ENCODE measurements at regions not wholly inside any gene's neighbourhood (a gene's known extent, or its start where the extent isn't known, plus 50 kb on each side); places are given as distances from the start of the nearest gene placed in this dataset.

DNA sequence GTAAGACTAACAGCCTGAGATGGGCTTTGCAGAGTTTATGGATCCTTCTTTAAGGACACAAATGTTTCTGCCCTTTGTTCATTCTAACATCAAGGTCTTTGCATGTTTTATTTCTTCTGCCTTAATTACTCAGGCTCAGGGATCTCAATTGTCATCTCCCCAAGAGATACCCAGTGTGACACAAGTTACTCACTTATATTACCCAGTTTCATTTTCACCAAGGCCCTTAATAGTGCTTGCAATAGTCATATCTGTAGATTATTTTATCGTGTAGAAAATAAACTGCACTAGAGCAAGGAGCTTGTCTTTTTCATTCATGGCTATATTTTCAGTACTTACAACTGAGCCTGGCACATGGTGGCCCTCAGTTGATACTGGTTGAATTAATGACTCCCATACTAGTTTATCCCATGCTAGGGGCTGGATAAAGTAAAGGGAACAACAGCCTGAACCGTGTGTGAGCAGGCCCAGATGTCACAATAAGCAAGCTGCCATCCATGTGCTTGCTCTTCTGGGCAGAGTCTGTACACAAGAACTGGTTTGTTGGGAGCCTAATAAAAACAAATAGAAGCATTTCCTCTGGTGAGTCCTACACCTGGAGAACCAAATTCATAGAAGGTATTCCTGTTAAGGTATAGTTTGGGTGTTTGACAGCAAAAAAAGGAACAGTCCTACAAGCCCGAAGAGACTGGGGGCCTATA lies 112.5 kb upstream of the CD180 start:
- CTCF ChIA-PET = no interaction called here
- Histone ChIP-seq H3K9me1 (replicated peaks; ENCODE audit: control insufficient read depth, extremely low read depth, insufficient read depth, low read length) (no peaks in the 10 kb centered on the region), H3K9ac (replicated peaks; ENCODE audit: extremely low read depth, insufficient read depth, low read length) (no peak overlapping the region), H3K36me3 (ENCODE audit: control insufficient read depth in 2 of 2, extremely low read depth in 1 of 2, insufficient read depth in 2 of 2, low read length in 2 of 2) (no peaks in the 10 kb centered on the region), H4K20me1 (replicated peaks; ENCODE audit: control insufficient read depth, extremely low read depth, insufficient read depth, low read length) (no peaks in the 10 kb centered on the region), H3K4me2 (ENCODE audit: insufficient read depth, low read length) (no peak overlapping the region), H3K4me1 (ENCODE audit: control insufficient read depth, extremely low read depth, insufficient read depth, low read length) (peaks cover 31% of the 10 kb centered on the region), H2AFZ (ENCODE audit: low read depth, low read length) (no peak overlapping the region), H3K4me3 (replicated peaks in 1 of 3; ENCODE audit: insufficient read depth in 1 of 3, low read depth in 1 of 3, low read length in 3 of 3) (no peak overlapping the region), H3K27me3 (ENCODE audit: control insufficient read depth in 2 of 2, insufficient read depth in 2 of 2, low read length in 2 of 2) (no peaks in the 10 kb centered on the region), H3K9me3 (replicated peaks; ENCODE audit: control insufficient read depth, insufficient read depth, low read length) (no peaks in the 10 kb centered on the region), H3K79me2 (ENCODE audit: control insufficient read depth, insufficient read depth, low read length) (no peaks in the 10 kb centered on the region), H3K27ac (ENCODE audit: insufficient read depth, low read depth, low read length) (no peak overlapping the region)
- intact Hi-C loops (cut with micrococcal nuclease) = loop anchor here (10.0 kb wide), 3 partner anchors 304 to 906 kb away; partner anchors contain the start of gene PIK3R1
- FAIRE-seq (no peak), DNase-seq (ENCODE audit: low read depth, low spot score) (no peak)
- dilution Hi-C loops (cut with MboI; ENCODE audit: extremely low pct_ligation_motif_present, low sequenced_read_pairs) = no loop called here
- TF ChIP-seq POLR2AphosphoS5 (IDR thresholded peaks at IDR 0.05; ENCODE audit: insufficient read depth, low read depth, low read length) (no peak), JUN (IDR thresholded peaks at IDR 0.05; ENCODE audit: borderline replicate concordance, insufficient read depth, insufficient read length, low read depth) (no peak)
- POLR2A ChIA-PET = no interaction called here
- BruUV-seq (replicated peaks) = no TSS peak

DNA sequence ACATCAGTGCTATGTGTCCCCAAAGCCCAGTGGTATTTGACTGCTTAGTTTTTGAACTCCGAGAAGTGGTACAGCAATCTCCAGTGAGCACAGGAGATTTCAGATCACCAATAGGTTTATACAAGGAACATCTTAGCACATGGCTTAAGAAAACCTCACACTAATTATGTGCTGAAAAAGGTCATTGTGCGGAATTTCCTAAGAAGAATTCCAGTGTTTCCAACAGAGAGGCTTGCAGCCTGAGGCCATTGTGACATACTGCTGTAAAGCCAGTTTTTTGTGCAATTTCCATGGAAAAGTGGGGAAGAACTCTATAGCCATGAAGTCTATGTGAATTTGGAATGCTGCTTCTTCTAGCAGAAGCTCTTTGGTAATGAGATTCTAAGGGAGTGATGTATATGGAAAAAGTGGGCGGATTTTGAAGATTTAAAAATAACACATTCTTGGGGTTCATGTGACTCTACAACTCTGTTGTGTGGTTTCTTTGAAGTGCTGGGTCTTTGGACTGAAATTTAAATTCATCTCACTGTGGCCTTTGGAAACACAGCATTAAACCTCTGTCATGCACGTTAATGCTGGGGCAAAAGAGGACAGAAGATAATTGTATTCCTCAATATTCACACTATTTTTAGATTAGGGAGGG lies 110.5 kb upstream of the CD180 start:
- ChIA-PET CTCF (interaction anchor here (1.3 to 3.3 kb wide), 2 partner anchors 8 to 61 kb away, joined by 12 to 23 read pairs; no protein-coding TSS in a partner anchor), POLR2A (no interaction called here)
- Histone ChIP-seq H3K79me2 (ENCODE audit: control insufficient read depth, insufficient read depth, low read length) (no peaks in the 10 kb centered on the region), H3K9me3 (replicated peaks; ENCODE audit: control insufficient read depth, insufficient read depth, low read length) (no peaks in the 10 kb centered on the region), H3K9ac (replicated peaks; ENCODE audit: extremely low read depth, insufficient read depth, low read length) (no peak overlapping the region), H3K4me2 (ENCODE audit: insufficient read depth, low read length) (no peak overlapping the region), H3K4me1 (ENCODE audit: control insufficient read depth, extremely low read depth, insufficient read depth, low read length) (peaks cover 49% of the 10 kb centered on the region), H2AFZ (ENCODE audit: low read depth, low read length) (peak overlapping the region; percentile 19), H4K20me1 (replicated peaks; ENCODE audit: control insufficient read depth, extremely low read depth, insufficient read depth, low read length) (no peaks in the 10 kb centered on the region), H3K27ac (ENCODE audit: insufficient read depth, low read depth, low read length) (peak overlapping the region; percentile 50), H3K9me1 (replicated peaks; ENCODE audit: control insufficient read depth, extremely low read depth, insufficient read depth, low read length) (no peaks in the 10 kb centered on the region), H3K27me3 (ENCODE audit: control insufficient read depth in 2 of 2, insufficient read depth in 2 of 2, low read length in 2 of 2) (no peaks in the 10 kb centered on the region), H3K36me3 (ENCODE audit: control insufficient read depth in 2 of 2, extremely low read depth in 1 of 2, insufficient read depth in 2 of 2, low read length in 2 of 2) (no peaks in the 10 kb centered on the region), H3K4me3 (replicated peaks in 1 of 3; ENCODE audit: insufficient read depth in 1 of 3, low read depth in 1 of 3, low read length in 3 of 3) (no peak overlapping the region)
- intact Hi-C loops (cut with micrococcal nuclease) = loop anchor here (1.0 to 10.0 kb wide), 5 partner anchors 8 to 908 kb away; partner anchors contain the start of gene PIK3R1
- BruUV-seq (replicated peaks) = no TSS peak
- FAIRE-seq (no peak), DNase-seq (ENCODE audit: low read depth, low spot score) (no peak)
- TF ChIP-seq FOS (IDR thresholded peaks at IDR 0.05; ENCODE audit: borderline replicate concordance, insufficient read depth, low read length) = no peak
- dilution Hi-C loops (cut with MboI; ENCODE audit: extremely low pct_ligation_motif_present, low sequenced_read_pairs) = no loop called here

All from endothelial cell of umbilical vein (primary cell).